ENCODE measurements at regions not wholly inside any gene's neighbourhood (a gene's known extent, or its start where the extent isn't known, plus 50 kb on each side); places are given as distances from the start of the nearest gene placed in this dataset.

GRCh38 chr4:27628609-27629008 is 768.0 kb downstream of the STIM2 start:
- TF ChIP-seq, protein P1, sequence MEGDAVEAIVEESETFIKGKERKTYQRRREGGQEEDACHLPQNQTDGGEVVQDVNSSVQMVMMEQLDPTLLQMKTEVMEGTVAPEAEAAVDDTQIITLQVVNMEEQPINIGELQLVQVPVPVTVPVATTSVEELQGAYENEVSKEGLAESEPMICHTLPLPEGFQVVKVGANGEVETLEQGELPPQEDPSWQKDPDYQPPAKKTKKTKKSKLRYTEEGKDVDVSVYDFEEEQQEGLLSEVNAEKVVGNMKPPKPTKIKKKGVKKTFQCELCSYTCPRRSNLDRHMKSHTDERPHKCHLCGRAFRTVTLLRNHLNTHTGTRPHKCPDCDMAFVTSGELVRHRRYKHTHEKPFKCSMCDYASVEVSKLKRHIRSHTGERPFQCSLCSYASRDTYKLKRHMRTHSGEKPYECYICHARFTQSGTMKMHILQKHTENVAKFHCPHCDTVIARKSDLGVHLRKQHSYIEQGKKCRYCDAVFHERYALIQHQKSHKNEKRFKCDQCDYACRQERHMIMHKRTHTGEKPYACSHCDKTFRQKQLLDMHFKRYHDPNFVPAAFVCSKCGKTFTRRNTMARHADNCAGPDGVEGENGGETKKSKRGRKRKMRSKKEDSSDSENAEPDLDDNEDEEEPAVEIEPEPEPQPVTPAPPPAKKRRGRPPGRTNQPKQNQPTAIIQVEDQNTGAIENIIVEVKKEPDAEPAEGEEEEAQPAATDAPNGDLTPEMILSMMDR (conservative IDR thresholded peaks at IDR 0.05) = no peak
- no peak for TF ChIP-seq EZH2 (IDR thresholded peaks at IDR 0.05; ENCODE audit: low read depth)
